ENCODE measurements at regions not wholly inside any gene's neighbourhood (a gene's known extent, or its start where the extent isn't known, plus 50 kb on each side); places are given as distances from the start of the nearest gene placed in this dataset.

DNA sequence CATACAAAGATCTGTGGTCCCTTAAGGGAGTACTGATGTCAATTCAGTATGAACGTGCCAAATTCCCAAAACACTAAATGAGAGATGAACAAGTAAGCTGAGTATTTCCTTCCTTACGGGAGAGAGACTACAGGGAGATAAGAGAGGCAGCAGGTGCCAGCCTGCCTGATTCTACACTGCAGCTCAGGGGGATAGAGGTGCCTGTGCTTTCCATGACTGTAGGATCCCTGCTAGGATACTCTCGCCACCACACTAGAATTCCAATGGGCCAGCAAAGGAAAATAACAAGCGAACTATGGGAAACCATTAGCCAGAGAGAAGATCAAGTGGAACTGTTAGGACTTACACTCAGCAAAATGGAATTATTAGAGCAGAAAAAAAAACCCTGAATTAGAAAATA is 198.5 kb upstream of the BTBD3 start:
- TF ChIP-seq CHD4 (IDR thresholded peaks at IDR 0.05) = no peak
- no peak for TF ChIP-seq ZSCAN29 (IDR thresholded peaks at IDR 0.05)
- no peak for TF ChIP-seq NRF1 (conservative IDR thresholded peaks at IDR 0.05; ENCODE audit: low read depth, low read length)
- TF ChIP-seq, protein P1, sequence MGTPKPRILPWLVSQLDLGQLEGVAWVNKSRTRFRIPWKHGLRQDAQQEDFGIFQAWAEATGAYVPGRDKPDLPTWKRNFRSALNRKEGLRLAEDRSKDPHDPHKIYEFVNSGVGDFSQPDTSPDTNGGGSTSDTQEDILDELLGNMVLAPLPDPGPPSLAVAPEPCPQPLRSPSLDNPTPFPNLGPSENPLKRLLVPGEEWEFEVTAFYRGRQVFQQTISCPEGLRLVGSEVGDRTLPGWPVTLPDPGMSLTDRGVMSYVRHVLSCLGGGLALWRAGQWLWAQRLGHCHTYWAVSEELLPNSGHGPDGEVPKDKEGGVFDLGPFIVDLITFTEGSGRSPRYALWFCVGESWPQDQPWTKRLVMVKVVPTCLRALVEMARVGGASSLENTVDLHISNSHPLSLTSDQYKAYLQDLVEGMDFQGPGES (IDR thresholded peaks at IDR 0.05) = no peak
- TF ChIP-seq, protein P2, sequence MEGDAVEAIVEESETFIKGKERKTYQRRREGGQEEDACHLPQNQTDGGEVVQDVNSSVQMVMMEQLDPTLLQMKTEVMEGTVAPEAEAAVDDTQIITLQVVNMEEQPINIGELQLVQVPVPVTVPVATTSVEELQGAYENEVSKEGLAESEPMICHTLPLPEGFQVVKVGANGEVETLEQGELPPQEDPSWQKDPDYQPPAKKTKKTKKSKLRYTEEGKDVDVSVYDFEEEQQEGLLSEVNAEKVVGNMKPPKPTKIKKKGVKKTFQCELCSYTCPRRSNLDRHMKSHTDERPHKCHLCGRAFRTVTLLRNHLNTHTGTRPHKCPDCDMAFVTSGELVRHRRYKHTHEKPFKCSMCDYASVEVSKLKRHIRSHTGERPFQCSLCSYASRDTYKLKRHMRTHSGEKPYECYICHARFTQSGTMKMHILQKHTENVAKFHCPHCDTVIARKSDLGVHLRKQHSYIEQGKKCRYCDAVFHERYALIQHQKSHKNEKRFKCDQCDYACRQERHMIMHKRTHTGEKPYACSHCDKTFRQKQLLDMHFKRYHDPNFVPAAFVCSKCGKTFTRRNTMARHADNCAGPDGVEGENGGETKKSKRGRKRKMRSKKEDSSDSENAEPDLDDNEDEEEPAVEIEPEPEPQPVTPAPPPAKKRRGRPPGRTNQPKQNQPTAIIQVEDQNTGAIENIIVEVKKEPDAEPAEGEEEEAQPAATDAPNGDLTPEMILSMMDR (IDR thresholded peaks at IDR 0.05 in 2 of 3, conservative IDR thresholded peaks at IDR 0.05 in 1 of 3; ENCODE audit: control insufficient read depth in 2 of 3, extremely low read depth in 1 of 3, insufficient read depth in 1 of 3, low read depth in 3 of 3, low read length in 3 of 3) = no peak

All from GM12878 (cell line).